CD4-positive, alpha-beta T cell treated with Interleukin-15 for 1 hour (primary cell): ENCODE measurements at regions not wholly inside any gene's neighbourhood (a gene's known extent, or its start where the extent isn't known, plus 50 kb on each side); places are given as distances from the start of the nearest gene placed in this dataset.

Experiments
- DNase-seq: peaks from one replicate; pipeline ENCODE4 v3.0.0-alpha.2; 2020

- no peak for DNase-seq
Observed at GRCh38 chr2:217652761-217653639, 349.8 kb downstream of the TNS1 start.

GRCh38 chr2:217650716-217651360 is 352.0 kb downstream of the TNS1 start:
- no peak for DNase-seq

- no peak for DNase-seq
Observed at GRCh38 chr2:217650229-217650628, 352.6 kb downstream of the TNS1 start.

GRCh38 chr2:217647925-217648324 is 354.9 kb downstream of the TNS1 start:
- DNase-seq: no peak

- DNase-seq: no peak
Observed at GRCh38 chr2:217647226-217647625, 355.6 kb downstream of the TNS1 start.

- DNase-seq: no peak
Observed at GRCh38 chr2:217645896-217646295, 356.9 kb downstream of the TNS1 start.

GRCh38 chr2:217643789-217644301 is 358.9 kb downstream of the TNS1 start:
- no peak for DNase-seq

- no peak for DNase-seq
Observed at GRCh38 chr2:217642944-217643343, 359.9 kb downstream of the TNS1 start.

GRCh38 chr2:217641960-217642359 is 360.8 kb downstream of the TNS1 start:
- DNase-seq: no peak

GRCh38 chr2:217639481-217639880 is 363.3 kb downstream of the TNS1 start:
- no peak for DNase-seq

GRCh38 chr2:217638533-217638932 is 364.3 kb downstream of the TNS1 start:
- DNase-seq: no peak

GRCh38 chr2:217638031-217638430 is 364.8 kb downstream of the TNS1 start:
- DNase-seq: no peak

GRCh38 chr2:217636991-217637561 is 365.7 kb downstream of the TNS1 start:
- no peak for DNase-seq

- DNase-seq: no peak
Observed at GRCh38 chr2:217636578-217636977, 366.2 kb downstream of the TNS1 start.

GRCh38 chr2:217634871-217635270 is 367.9 kb downstream of the TNS1 start:
- DNase-seq: no peak

- no peak for DNase-seq
Observed at GRCh38 chr2:217632043-217632442, 370.8 kb downstream of the TNS1 start.

GRCh38 chr2:217631115-217631514 is 371.7 kb downstream of the TNS1 start:
- no peak for DNase-seq

GRCh38 chr2:217629347-217629746 is 373.4 kb downstream of the TNS1 start:
- DNase-seq: no peak

- no peak for DNase-seq
Observed at GRCh38 chr2:217628061-217628460, 374.7 kb downstream of the TNS1 start.

- no peak for DNase-seq
Observed at GRCh38 chr2:217626926-217627325, 375.9 kb downstream of the TNS1 start.

- no peak for DNase-seq
Observed at GRCh38 chr2:217625557-217626169, 377.1 kb downstream of the TNS1 start.

GRCh38 chr2:217623281-217623912 is 379.4 kb downstream of the TNS1 start:
- DNase-seq: no peak
